ENCODE measurements at regions not wholly inside any gene's neighbourhood (a gene's known extent, or its start where the extent isn't known, plus 50 kb on each side); places are given as distances from the start of the nearest gene placed in this dataset.

DNA sequence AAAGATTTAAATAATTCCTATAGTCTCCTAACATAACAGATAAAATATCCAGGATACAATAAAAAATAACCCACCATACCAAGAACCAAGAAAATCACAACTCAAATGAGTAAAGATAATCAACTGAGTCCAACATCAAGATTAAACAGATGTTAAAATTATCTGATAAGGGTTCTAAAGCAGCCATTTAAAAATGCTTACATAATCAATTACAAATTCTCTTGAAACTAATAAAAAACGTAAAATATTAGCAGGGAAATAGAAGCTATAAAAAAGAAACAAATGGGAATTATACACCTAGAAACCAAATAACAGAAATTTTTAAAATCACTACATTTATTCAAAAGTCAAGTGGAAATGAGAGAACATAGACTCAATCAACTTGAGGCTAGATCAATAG, 297.7 kb upstream of the RAB6C start:
- TF ChIP-seq CTCF (IDR thresholded peaks at IDR 0.05; ENCODE audit: poor library complexity): no peak
- no peak for TF ChIP-seq EZH2 (IDR thresholded peaks at IDR 0.05; ENCODE audit: borderline replicate concordance)
